ENCODE measurements at regions not wholly inside any gene's neighbourhood (a gene's known extent, or its start where the extent isn't known, plus 50 kb on each side); places are given as distances from the start of the nearest gene placed in this dataset.

DNA sequence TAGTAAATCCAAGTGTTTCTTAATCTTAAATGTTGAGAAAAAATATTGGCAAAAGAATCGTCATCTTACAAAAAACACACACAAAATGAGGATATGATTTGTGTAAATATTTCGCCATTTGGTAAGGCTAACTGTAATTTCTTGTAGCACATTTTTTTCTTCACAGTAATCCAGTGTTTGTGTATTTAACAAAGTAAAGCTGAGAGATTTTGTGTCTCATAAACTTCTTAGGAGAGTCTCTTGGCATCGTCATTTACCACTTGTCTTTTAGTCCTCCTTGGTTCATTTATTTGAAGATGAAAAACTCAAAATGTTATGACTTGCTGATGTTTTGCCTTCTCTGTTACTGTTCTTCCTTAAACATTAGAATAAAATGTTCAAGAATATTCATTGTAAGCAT is 326.7 kb upstream of the PITX2 start:
- no TSS peak for BruUV-seq (replicated peaks)
- no peaks in the 10 kb centered on the region for H3K9me1 ChIP-seq (ENCODE audit: insufficient read depth, low read length)
- H3K36me3 ChIP-seq (ENCODE audit: control insufficient read depth, insufficient read depth, low read length): no peaks in the 10 kb centered on the region
- no peaks in the 10 kb centered on the region for H4K20me1 ChIP-seq (ENCODE audit: insufficient read depth, low read length)
- no peak overlapping the region for H2BK20ac ChIP-seq (ENCODE audit: low read depth, low read length)
- no peak overlapping the region for H2AK9ac ChIP-seq (replicated peaks; ENCODE audit: low read depth, low read length, poor library complexity)
- TF ChIP-seq CHD1 (IDR thresholded peaks at IDR 0.05; ENCODE audit: low read depth, low read length) (no peak), SMC3 (IDR thresholded peaks at IDR 0.05; ENCODE audit: low read depth, low read length) (no peak), USF2 (IDR thresholded peaks at IDR 0.05; ENCODE audit: low read depth, low read length) (no peak), CTCF (conservative IDR thresholded peaks at IDR 0.05; ENCODE audit: low read depth, low read length) (no peak), RFX5 (IDR thresholded peaks at IDR 0.05; ENCODE audit: low read depth, low read length) (no peak), NFE2L2 (IDR thresholded peaks at IDR 0.05; ENCODE audit: low read depth, low read length) (no peak), RCOR1 (IDR thresholded peaks at IDR 0.05; ENCODE audit: insufficient replicate concordance, low read length) (no peak), CEBPB (IDR thresholded peaks at IDR 0.05; ENCODE audit: low read depth, low read length) (no peak), MXI1 (IDR thresholded peaks at IDR 0.05; ENCODE audit: borderline replicate concordance, low read depth, low read length) (no peak), FOS (IDR thresholded peaks at IDR 0.05; ENCODE audit: low read depth, low read length) (no peak)
- TF ChIP-seq, protein P1, sequence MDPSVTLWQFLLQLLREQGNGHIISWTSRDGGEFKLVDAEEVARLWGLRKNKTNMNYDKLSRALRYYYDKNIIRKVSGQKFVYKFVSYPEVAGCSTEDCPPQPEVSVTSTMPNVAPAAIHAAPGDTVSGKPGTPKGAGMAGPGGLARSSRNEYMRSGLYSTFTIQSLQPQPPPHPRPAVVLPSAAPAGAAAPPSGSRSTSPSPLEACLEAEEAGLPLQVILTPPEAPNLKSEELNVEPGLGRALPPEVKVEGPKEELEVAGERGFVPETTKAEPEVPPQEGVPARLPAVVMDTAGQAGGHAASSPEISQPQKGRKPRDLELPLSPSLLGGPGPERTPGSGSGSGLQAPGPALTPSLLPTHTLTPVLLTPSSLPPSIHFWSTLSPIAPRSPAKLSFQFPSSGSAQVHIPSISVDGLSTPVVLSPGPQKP (IDR thresholded peaks at IDR 0.05; ENCODE audit: borderline replicate concordance, low read depth, low read length): no peak
- H3K27me3 ChIP-seq (ENCODE audit: control insufficient read depth, insufficient read depth, low read length): no peaks in the 10 kb centered on the region
- no peak overlapping the region for H3K27ac ChIP-seq (ENCODE audit: insufficient read depth, low read length)
- ATAC-seq (ENCODE audit: low read depth) (no peak), DNase-seq (no peak)
- no peaks in the 10 kb centered on the region for H3K79me1 ChIP-seq (ENCODE audit: low read depth in 1 of 2, low read length in 2 of 2)
- no peak overlapping the region for H4K5ac ChIP-seq (ENCODE audit: low read depth, low read length)
- no peak overlapping the region for H2BK5ac ChIP-seq (ENCODE audit: low read depth, low read length, poor library complexity, severe bottlenecking)
- no peak overlapping the region for H2AK5ac ChIP-seq (ENCODE audit: low read depth, low read length)
- intact Hi-C loops (cut with micrococcal nuclease) (no loop called here), in situ Hi-C loops (cut with MboI; ENCODE audit: low sequenced_read_pairs) (no loop called here), dilution Hi-C loops (cut with HindIII; ENCODE audit: low sequenced_read_pairs, unreplicated experiment) (no loop called here)
- H3K9ac ChIP-seq (ENCODE audit: low read depth, low read length): no peak overlapping the region
- no peak overlapping the region for H3K23ac ChIP-seq (ENCODE audit: low read depth, low read length)
- no peak overlapping the region for H3K4me3 ChIP-seq (ENCODE audit: insufficient read depth, low read depth, low read length)
- no peak overlapping the region for H3K18ac ChIP-seq (ENCODE audit: low read depth, low read length)
- no peak overlapping the region for H4K8ac ChIP-seq (ENCODE audit: low read depth in 2 of 2, low read length in 2 of 2)
- no peak overlapping the region for H3K4ac ChIP-seq (ENCODE audit: low read depth, low read length)
- H3K4me1 ChIP-seq (ENCODE audit: control insufficient read depth, insufficient read depth, low read length): no peaks in the 10 kb centered on the region
- no peak overlapping the region for H2BK15ac ChIP-seq (ENCODE audit: low read depth, low read length)
- CTCF ChIA-PET: no interaction called here
- H3K9me3 ChIP-seq (ENCODE audit: control insufficient read depth, insufficient read depth, low read length): no peaks in the 10 kb centered on the region
- POLR2A ChIA-PET (ENCODE audit: unreplicated experiment): no interaction called here
- H2BK120ac ChIP-seq (ENCODE audit: low read depth, low read length): no peak overlapping the region
- no CpG with 5 or more reads among the region's 3 CpGs for whole genome bisulfite sequencing, 2 experiments (ENCODE audit: extremely low coverage in 2 of 2, insufficient read length in 1 of 2)
- no peak overlapping the region for H3K14ac ChIP-seq (replicated peaks; ENCODE audit: low read depth, low read length)
- H3K4me2 ChIP-seq (ENCODE audit: low read depth, low read length): no peak overlapping the region
- no peak overlapping the region for H3K56ac ChIP-seq (ENCODE audit: extremely low read depth, insufficient read depth, low read length)
- H4K91ac ChIP-seq (ENCODE audit: insufficient read depth, low read depth, low read length): no peak overlapping the region
- H2AFZ ChIP-seq (replicated peaks; ENCODE audit: low read length, poor library complexity): no peak overlapping the region

Measured in IMR-90 (cell line).